GM19239 (cell line): ENCODE measurements at regions not wholly inside any gene's neighbourhood (a gene's known extent, or its start where the extent isn't known, plus 50 kb on each side); places are given as distances from the start of the nearest gene placed in this dataset.

Experiments used
- DNase-seq: peaks from one replicate; pipeline ENCODE4 v3.0.0; 2011; ENCODE audit warnings: low spot score; ENCODE audit not compliant: insufficient read length
- FAIRE-seq: peaks from 2 replicates; lab custom pipeline; 2011; peaks lifted over from hg19 to GRCh38; lab: Jason Lieb, UNC

- FAIRE-seq (no peak), DNase-seq (no peak)
Measured at GRCh38 chr6:167437888-167438484, 113.1 kb downstream of the TTLL2 start.

GRCh38 chr6:167441715-167442206 lies 116.9 kb downstream of the TTLL2 start:
- no peak for FAIRE-seq
- DNase-seq = no peak

- DNase-seq = no peak
- no peak for FAIRE-seq
Measured at GRCh38 chr6:167442245-167442644, 117.4 kb downstream of the TTLL2 start.

GRCh38 chr6:167442796-167443680 lies 118.2 kb downstream of the TTLL2 start:
- DNase-seq = no peak
- no peak for FAIRE-seq

GRCh38 chr6:167444602-167445346 lies 119.9 kb downstream of the TTLL2 start:
- no peak for FAIRE-seq
- no peak for DNase-seq

- FAIRE-seq (no peak), DNase-seq (no peak)
Measured at GRCh38 chr6:167445568-167445967, 120.7 kb downstream of the TTLL2 start.

GRCh38 chr6:167446046-167446445 lies 121.2 kb downstream of the TTLL2 start:
- DNase-seq (no peak), FAIRE-seq (no peak)

- FAIRE-seq = no peak
- DNase-seq = no peak
Measured at GRCh38 chr6:167446971-167447370, 122.1 kb downstream of the TTLL2 start.

- DNase-seq = no peak
- no peak for FAIRE-seq
Measured at GRCh38 chr6:167448378-167448777, 123.5 kb downstream of the TTLL2 start.

GRCh38 chr6:167449094-167449861 lies 124.4 kb downstream of the TTLL2 start:
- DNase-seq = no peak
- no peak for FAIRE-seq

GRCh38 chr6:167450626-167451025 lies 125.7 kb downstream of the TTLL2 start:
- FAIRE-seq (no peak), DNase-seq (no peak)

GRCh38 chr6:167452338-167453081 lies 127.6 kb downstream of the TTLL2 start:
- DNase-seq (no peak), FAIRE-seq (no peak)

GRCh38 chr6:167453082-167453446 lies 128.2 kb downstream of the TTLL2 start:
- no peak for DNase-seq
- FAIRE-seq = no peak

- DNase-seq (no peak), FAIRE-seq (no peak)
Measured at GRCh38 chr6:167454003-167454402, 129.1 kb downstream of the TTLL2 start.

GRCh38 chr6:167455371-167455770 lies 130.5 kb downstream of the TTLL2 start:
- DNase-seq (no peak), FAIRE-seq (no peak)

GRCh38 chr6:167462514-167463312 lies 137.8 kb downstream of the TTLL2 start:
- no peak for FAIRE-seq
- no peak for DNase-seq

GRCh38 chr6:167464177-167464576 lies 139.3 kb downstream of the TTLL2 start:
- FAIRE-seq = no peak
- DNase-seq = no peak

GRCh38 chr6:167465482-167465881 lies 140.6 kb downstream of the TTLL2 start:
- FAIRE-seq = no peak
- no peak for DNase-seq

GRCh38 chr6:167467282-167467681 lies 142.4 kb downstream of the TTLL2 start:
- DNase-seq (no peak), FAIRE-seq (no peak)
